Fibroblast of pulmonary artery (primary cell): ENCODE measurements at regions not wholly inside any gene's neighbourhood (a gene's known extent, or its start where the extent isn't known, plus 50 kb on each side); places are given as distances from the start of the nearest gene placed in this dataset.

Experiments
- DNase-seq: peaks from one replicate; pipeline ENCODE4 v3.0.0-alpha.2; 2010; ENCODE audit warnings: low read depth
- H3K4me3 ChIP-seq: replicated peaks from 2 replicates; pipeline ENCODE4 v1.5.1; 2011; ENCODE audit warnings: low read depth, mild to moderate bottlenecking, control low read depth, low read length, moderate library complexity
- CTCF ChIP-seq: IDR thresholded peaks from 2 replicates; pipeline ENCODE4 v1.5.1; 2011; ENCODE audit warnings: mild to moderate bottlenecking, control low read depth, low read length, inconsistent platforms; ENCODE audit errors: missing control alignments

GRCh38 chr4:28621591-28621990, 1761.0 kb downstream of the STIM2 start:
- TF ChIP-seq CTCF = no peak
- DNase-seq = no peak
- no peak overlapping the region for H3K4me3 ChIP-seq

- no peak overlapping the region for H3K4me3 ChIP-seq
- TF ChIP-seq CTCF = no peak
- no peak for DNase-seq
Measured at GRCh38 chr4:28636971-28637370, 1776.3 kb downstream of the STIM2 start.

- no peak overlapping the region for H3K4me3 ChIP-seq
- DNase-seq = no peak
- TF ChIP-seq CTCF = no peak
Measured at GRCh38 chr4:28639747-28640146, 1779.1 kb downstream of the STIM2 start.

- no peak for DNase-seq
- TF ChIP-seq CTCF = no peak
Measured at GRCh38 chr4:28654618-28655017, 1794.0 kb downstream of the STIM2 start.

GRCh38 chr4:28665306-28665705, 1804.7 kb downstream of the STIM2 start:
- no peak for DNase-seq
- no peak for TF ChIP-seq CTCF
- H3K4me3 ChIP-seq = no peak overlapping the region

More at GRCh38 chr4:28654618-28655017, 1794.0 kb downstream of the STIM2 start:
- H3K4me3 ChIP-seq = no peak overlapping the region

GRCh38 chr4:28675582-28675981, 1814.9 kb downstream of the STIM2 start:
- no peak for DNase-seq
- TF ChIP-seq CTCF = no peak
- H3K4me3 ChIP-seq = no peak overlapping the region

- TF ChIP-seq CTCF = no peak
- H3K4me3 ChIP-seq = no peak overlapping the region
- no peak for DNase-seq
Measured at GRCh38 chr4:28677808-28678207, 1817.2 kb downstream of the STIM2 start.
